ENCODE measurements at regions not wholly inside any gene's neighbourhood (a gene's known extent, or its start where the extent isn't known, plus 50 kb on each side); places are given as distances from the start of the nearest gene placed in this dataset.

DNA sequence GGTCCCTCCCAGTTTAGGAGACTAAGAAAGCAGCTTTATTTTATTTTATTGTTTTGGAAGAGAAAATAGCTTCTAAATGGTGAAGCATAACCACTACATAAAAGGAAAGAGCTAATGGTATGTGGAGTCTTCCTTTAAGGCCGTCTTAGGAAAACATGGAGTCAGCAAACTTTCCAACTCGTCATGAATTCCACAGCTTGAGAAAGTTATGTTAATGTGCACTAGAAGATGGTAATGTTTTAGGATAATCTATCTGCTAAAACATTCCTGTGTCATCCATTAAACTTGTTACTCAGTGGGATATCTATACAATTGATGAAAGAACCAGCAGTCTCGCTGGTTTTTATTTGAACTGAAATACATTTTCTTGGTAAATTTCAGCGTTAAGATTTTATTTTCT is 448.4 kb upstream of the SEL1L start:
- TF ChIP-seq, protein P1, sequence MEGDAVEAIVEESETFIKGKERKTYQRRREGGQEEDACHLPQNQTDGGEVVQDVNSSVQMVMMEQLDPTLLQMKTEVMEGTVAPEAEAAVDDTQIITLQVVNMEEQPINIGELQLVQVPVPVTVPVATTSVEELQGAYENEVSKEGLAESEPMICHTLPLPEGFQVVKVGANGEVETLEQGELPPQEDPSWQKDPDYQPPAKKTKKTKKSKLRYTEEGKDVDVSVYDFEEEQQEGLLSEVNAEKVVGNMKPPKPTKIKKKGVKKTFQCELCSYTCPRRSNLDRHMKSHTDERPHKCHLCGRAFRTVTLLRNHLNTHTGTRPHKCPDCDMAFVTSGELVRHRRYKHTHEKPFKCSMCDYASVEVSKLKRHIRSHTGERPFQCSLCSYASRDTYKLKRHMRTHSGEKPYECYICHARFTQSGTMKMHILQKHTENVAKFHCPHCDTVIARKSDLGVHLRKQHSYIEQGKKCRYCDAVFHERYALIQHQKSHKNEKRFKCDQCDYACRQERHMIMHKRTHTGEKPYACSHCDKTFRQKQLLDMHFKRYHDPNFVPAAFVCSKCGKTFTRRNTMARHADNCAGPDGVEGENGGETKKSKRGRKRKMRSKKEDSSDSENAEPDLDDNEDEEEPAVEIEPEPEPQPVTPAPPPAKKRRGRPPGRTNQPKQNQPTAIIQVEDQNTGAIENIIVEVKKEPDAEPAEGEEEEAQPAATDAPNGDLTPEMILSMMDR (IDR thresholded peaks at IDR 0.05), result no peak
- TF ChIP-seq POLR2A (IDR thresholded peaks at IDR 0.05) (no peak), EP300 (IDR thresholded peaks at IDR 0.05) (no peak)
